Endothelial cell of umbilical vein (primary cell): ENCODE measurements at regions not wholly inside any gene's neighbourhood (a gene's known extent, or its start where the extent isn't known, plus 50 kb on each side); places are given as distances from the start of the nearest gene placed in this dataset.

ENCODE experiments used
- EZH2 ChIP-seq: IDR thresholded peaks from 2 replicates; pipeline ENCODE4 v1.6.1; 2012; ENCODE audit warnings: borderline replicate concordance, low read depth, mild to moderate bottlenecking, moderate library complexity, low read length, inconsistent platforms; ENCODE audit not compliant: severe bottlenecking
- FOS ChIP-seq: IDR thresholded peaks from 2 replicates; pipeline ENCODE4 v1.6.1; 2011; ENCODE audit warnings: mild to moderate bottlenecking, low read length, moderate library complexity, borderline replicate concordance; ENCODE audit not compliant: insufficient read depth
- GATA2 ChIP-seq: IDR thresholded peaks from 2 replicates; pipeline ENCODE4 v1.7.0; 2011; ENCODE audit warnings: low read depth, mild to moderate bottlenecking, moderate library complexity, mixed read lengths, low read length; ENCODE audit not compliant: insufficient read length, insufficient read depth
- JUN ChIP-seq: IDR thresholded peaks from 2 replicates; pipeline ENCODE4 v1.6.1; 2011; ENCODE audit warnings: borderline replicate concordance, low read depth; ENCODE audit not compliant: insufficient read length, insufficient read depth
- MYC ChIP-seq: IDR thresholded peaks from one replicate; pipeline ENCODE4 v1.6.1; 2011; ENCODE audit warnings: mild to moderate bottlenecking, low read depth, low read length
- POLR2A ChIP-seq: IDR thresholded peaks from 2 replicates; pipeline ENCODE4 v1.6.1; 2012; ENCODE audit warnings: low read depth, mild to moderate bottlenecking, control low read depth, low read length
- POLR2AphosphoS5 ChIP-seq: IDR thresholded peaks from 2 replicates; pipeline ENCODE4 v1.6.1; 2012; ENCODE audit warnings: low read depth, mild to moderate bottlenecking, control low read depth, low read length, moderate library complexity; ENCODE audit not compliant: insufficient read depth
- TF ChIP-seq, protein P1 (sequence below): IDR thresholded peaks from 2 replicates; pipeline ENCODE4 v1.6.1; 2011; ENCODE audit not compliant: insufficient read depth, insufficient read length
- TF ChIP-seq, protein P2 (sequence below), 2 donors: IDR thresholded peaks; 1 replicate in 1 of 2; 2 replicates in 1 of 2; pipeline ENCODE4 v1.5.1; 2011; ENCODE audit warnings: low read length in 2 of 2, mild to moderate bottlenecking in 2 of 2, moderate library complexity in 2 of 2, control low read depth in 1 of 2, inconsistent platforms in 1 of 2, low read depth in 1 of 2; ENCODE audit not compliant: insufficient read depth in 1 of 2; ENCODE audit errors: extremely low read depth in 1 of 2

DNA sequence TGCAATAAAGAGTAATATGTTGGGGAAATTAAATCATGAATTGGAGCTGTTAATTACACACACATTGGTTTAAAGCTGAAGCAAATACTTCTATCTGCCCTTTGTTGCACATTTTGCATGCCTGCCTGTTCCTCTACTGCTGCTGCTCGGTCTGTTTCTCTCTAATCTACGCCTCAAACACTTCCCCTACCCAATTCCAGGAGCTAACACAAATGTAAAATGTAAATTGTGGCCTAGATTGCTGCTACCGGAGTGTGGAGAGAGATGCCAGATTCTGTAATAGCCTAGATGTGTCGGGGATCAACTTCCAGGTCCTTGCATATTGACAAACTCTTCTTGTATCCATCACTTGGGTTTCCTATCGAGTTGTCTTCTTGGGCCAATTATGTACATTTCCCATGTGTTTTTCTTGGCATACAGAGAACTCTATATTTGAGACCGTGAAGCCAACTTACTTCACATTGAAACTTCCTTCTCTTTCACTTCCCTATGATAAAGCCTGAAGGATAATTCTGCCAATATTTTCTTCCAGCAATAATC, 450.4 kb upstream of the NR2F2 start:
- TF ChIP-seq, protein P1, sequence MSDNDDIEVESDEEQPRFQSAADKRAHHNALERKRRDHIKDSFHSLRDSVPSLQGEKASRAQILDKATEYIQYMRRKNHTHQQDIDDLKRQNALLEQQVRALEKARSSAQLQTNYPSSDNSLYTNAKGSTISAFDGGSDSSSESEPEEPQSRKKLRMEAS = no peak
- TF ChIP-seq POLR2AphosphoS5 (no peak), POLR2A (no peak), FOS (no peak), JUN (no peak), EZH2 (no peak), GATA2 (no peak), MYC (no peak)
- TF ChIP-seq, protein P2, sequence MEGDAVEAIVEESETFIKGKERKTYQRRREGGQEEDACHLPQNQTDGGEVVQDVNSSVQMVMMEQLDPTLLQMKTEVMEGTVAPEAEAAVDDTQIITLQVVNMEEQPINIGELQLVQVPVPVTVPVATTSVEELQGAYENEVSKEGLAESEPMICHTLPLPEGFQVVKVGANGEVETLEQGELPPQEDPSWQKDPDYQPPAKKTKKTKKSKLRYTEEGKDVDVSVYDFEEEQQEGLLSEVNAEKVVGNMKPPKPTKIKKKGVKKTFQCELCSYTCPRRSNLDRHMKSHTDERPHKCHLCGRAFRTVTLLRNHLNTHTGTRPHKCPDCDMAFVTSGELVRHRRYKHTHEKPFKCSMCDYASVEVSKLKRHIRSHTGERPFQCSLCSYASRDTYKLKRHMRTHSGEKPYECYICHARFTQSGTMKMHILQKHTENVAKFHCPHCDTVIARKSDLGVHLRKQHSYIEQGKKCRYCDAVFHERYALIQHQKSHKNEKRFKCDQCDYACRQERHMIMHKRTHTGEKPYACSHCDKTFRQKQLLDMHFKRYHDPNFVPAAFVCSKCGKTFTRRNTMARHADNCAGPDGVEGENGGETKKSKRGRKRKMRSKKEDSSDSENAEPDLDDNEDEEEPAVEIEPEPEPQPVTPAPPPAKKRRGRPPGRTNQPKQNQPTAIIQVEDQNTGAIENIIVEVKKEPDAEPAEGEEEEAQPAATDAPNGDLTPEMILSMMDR (IDR thresholded peaks at IDR 0.05; ENCODE audit: extremely low read depth in 1 of 2, insufficient read depth in 1 of 2, low read depth in 1 of 2, low read length in 2 of 2) = no peak
